ENCODE measurements at regions not wholly inside any gene's neighbourhood (a gene's known extent, or its start where the extent isn't known, plus 50 kb on each side); places are given as distances from the start of the nearest gene placed in this dataset.

GRCh38 chr16:65889533-65889966, 476.9 kb upstream of the CDH5 start:
- ATAC-seq (no peak), DNase-seq (ENCODE audit: missing footprints) (no peak)
- intact Hi-C loops (cut with DNase I): no loop called here

GRCh38 chr16:65888201-65888600, 478.3 kb upstream of the CDH5 start:
- ATAC-seq (no peak), DNase-seq (ENCODE audit: missing footprints) (no peak)
- intact Hi-C loops (cut with DNase I): no loop called here

GRCh38 chr16:65884018-65884417, 482.5 kb upstream of the CDH5 start:
- DNase-seq (ENCODE audit: missing footprints) (no peak), ATAC-seq (no peak)
- intact Hi-C loops (cut with DNase I): no loop called here

GRCh38 chr16:65878347-65878746, 488.1 kb upstream of the CDH5 start:
- DNase-seq (ENCODE audit: missing footprints) (no peak), ATAC-seq (no peak)
- intact Hi-C loops (cut with DNase I): no loop called here

- intact Hi-C loops (cut with DNase I): no loop called here
- ATAC-seq (no peak), DNase-seq (ENCODE audit: missing footprints) (no peak)
Observed at GRCh38 chr16:65876624-65877023, 489.9 kb upstream of the CDH5 start.

GRCh38 chr16:65876056-65876408, 490.5 kb upstream of the CDH5 start:
- ATAC-seq: no peak
- intact Hi-C loops (cut with DNase I): no loop called here
- no peak for DNase-seq (ENCODE audit: missing footprints)

- intact Hi-C loops (cut with DNase I): no loop called here
Observed at GRCh38 chr16:65875381-65876055, 491.0 kb upstream of the CDH5 start.

GRCh38 chr16:65869261-65869660, 497.2 kb upstream of the CDH5 start:
- intact Hi-C loops (cut with DNase I): no loop called here
- no peak for ATAC-seq
- no peak for DNase-seq (ENCODE audit: missing footprints)

More at GRCh38 chr16:65875381-65876055, 491.0 kb upstream of the CDH5 start:
- DNase-seq (ENCODE audit: missing footprints): no peak
- no peak for ATAC-seq

GRCh38 chr16:65867276-65867960, 499.1 kb upstream of the CDH5 start:
- no peak for DNase-seq (ENCODE audit: missing footprints)
- intact Hi-C loops (cut with DNase I): no loop called here
- ATAC-seq: no peak

GRCh38 chr16:65863236-65863635, 503.3 kb upstream of the CDH5 start:
- ATAC-seq (no peak), DNase-seq (ENCODE audit: missing footprints) (no peak)
- intact Hi-C loops (cut with DNase I): no loop called here

- intact Hi-C loops (cut with DNase I): no loop called here
- ATAC-seq: no peak
- no peak for DNase-seq (ENCODE audit: missing footprints)
Observed at GRCh38 chr16:65861131-65861731, 505.3 kb upstream of the CDH5 start.

GRCh38 chr16:65855171-65856145, 511.0 kb upstream of the CDH5 start:
- intact Hi-C loops (cut with DNase I): no loop called here
- ATAC-seq (no peak), DNase-seq (ENCODE audit: missing footprints) (no peak)

- ATAC-seq (no peak), DNase-seq (ENCODE audit: missing footprints) (no peak)
- intact Hi-C loops (cut with DNase I): no loop called here
Observed at GRCh38 chr16:65846210-65846602, 520.3 kb upstream of the CDH5 start.

- intact Hi-C loops (cut with DNase I): no loop called here
- DNase-seq (ENCODE audit: missing footprints) (no peak), ATAC-seq (no peak)
Observed at GRCh38 chr16:65845466-65846209, 520.9 kb upstream of the CDH5 start.

- intact Hi-C loops (cut with DNase I): no loop called here
- no peak for DNase-seq (ENCODE audit: missing footprints)
- ATAC-seq: no peak
Observed at GRCh38 chr16:65843941-65844340, 522.5 kb upstream of the CDH5 start.

GRCh38 chr16:65842067-65842466, 524.4 kb upstream of the CDH5 start:
- DNase-seq (ENCODE audit: missing footprints): no peak
- intact Hi-C loops (cut with DNase I): no loop called here
- no peak for ATAC-seq

GRCh38 chr16:65838001-65838400, 528.5 kb upstream of the CDH5 start:
- DNase-seq (ENCODE audit: missing footprints) (no peak), ATAC-seq (no peak)
- intact Hi-C loops (cut with DNase I): no loop called here

- intact Hi-C loops (cut with DNase I): no loop called here
- no peak for DNase-seq (ENCODE audit: missing footprints)
- no peak for ATAC-seq
Observed at GRCh38 chr16:65837464-65837863, 529.0 kb upstream of the CDH5 start.

GRCh38 chr16:65834688-65835087, 531.8 kb upstream of the CDH5 start:
- intact Hi-C loops (cut with DNase I): no loop called here
- no peak for ATAC-seq
- no peak for DNase-seq (ENCODE audit: missing footprints)
